ENCODE measurements at regions not wholly inside any gene's neighbourhood (a gene's known extent, or its start where the extent isn't known, plus 50 kb on each side); places are given as distances from the start of the nearest gene placed in this dataset.

GRCh38 chr2:71742953-71743601 is 289.7 kb downstream of the DYSF start:
- DNase-seq (ENCODE audit: low spot score) = peak; percentile 27
- in situ Hi-C loops (cut with HindIII; ENCODE audit: low sequenced_read_pairs) = no loop called here

- in situ Hi-C loops (cut with HindIII; ENCODE audit: low sequenced_read_pairs) = no loop called here
- no peak for DNase-seq (ENCODE audit: low spot score)
Observed at GRCh38 chr2:71736986-71737385, 283.6 kb downstream of the DYSF start.

GRCh38 chr2:71736091-71736861 is 282.9 kb downstream of the DYSF start:
- DNase-seq (ENCODE audit: low spot score) = no peak
- in situ Hi-C loops (cut with HindIII; ENCODE audit: low sequenced_read_pairs) = no loop called here

All from G401 (cell line).